SK-N-SH (cell line): ENCODE measurements at regions not wholly inside any gene's neighbourhood (a gene's known extent, or its start where the extent isn't known, plus 50 kb on each side); places are given as distances from the start of the nearest gene placed in this dataset.
"Not testable (repeated sequence)": the region's sequence is repeated elsewhere in the genome, so short reads cannot be mapped to it uniquely, and the experiment has no call there.

ENCODE experiments used
- CTCF ChIA-PET: fragments of 300-600, 350-600 bp; formaldehyde crosslinking; extraction: SDS; loops from one replicate; lab custom pipeline; 2021; lab: Yijun Ruan, JAX
- POLR2A ChIA-PET: fragments of 350-600 bp; sonication (Branson Sonifier 250); formaldehyde crosslinking; extraction: SDS; loops from one replicate; lab custom pipeline; 2020; ENCODE audit warnings: antibody characterized with exemption, inconsistent platforms; lab: Yijun Ruan, JAX
- DNase-seq: peaks from one replicate; pipeline ENCODE4 v3.0.0; 2012
- H2AFZ ChIP-seq: fragments of 200-600 bp; sonication (generic); 2 replicates; pipeline ENCODE4 v1.8.1; 2016; ENCODE audit warnings: antibody characterized with exemption, mild to moderate bottlenecking, low read depth
- H3F3A ChIP-seq: fragments of 200-600 bp; sonication (generic); replicated peaks from 2 replicates; pipeline ENCODE3; 2016; ENCODE audit warnings: antibody characterized with exemption, mild to moderate bottlenecking; ENCODE audit not compliant: insufficient read depth
- H3K27ac ChIP-seq, 2 experiments: fragments of 200-500 bp in 1 of 2; fragments of 200-600 bp in 1 of 2; sonication (Bioruptor generic) in 1 of 2; sonication (generic), shearing (Covaris generic) in 1 of 2; 2 replicates each; pipeline versions ENCODE4 v1.5.1 to v1.6.1; 2014 to 2016; ENCODE audit warnings: low read depth in 2 of 2, inconsistent platforms in 1 of 2, low read length in 1 of 2, mild to moderate bottlenecking in 1 of 2, mixed read lengths in 1 of 2
- H3K27me3 ChIP-seq: fragments of 200-600 bp; sonication (generic), shearing (Covaris generic); 2 replicates; pipeline ENCODE4 v1.6.1; 2016; ENCODE audit warnings: mixed run types; ENCODE audit not compliant: insufficient read depth
- H3K36me3 ChIP-seq, 2 experiments: fragments of 200-500 bp in 1 of 2; fragments of 200-600 bp in 1 of 2; sonication (Bioruptor generic) in 1 of 2; sonication (generic) in 1 of 2; replicated peaks in 1 of 2; 2 replicates each; pipeline versions ENCODE3 to v1.5.1; 2014 to 2016; ENCODE audit warnings: low read length in 1 of 2, mild to moderate bottlenecking in 1 of 2; ENCODE audit not compliant: insufficient read depth in 2 of 2, control insufficient read depth in 1 of 2
- H3K4me1 ChIP-seq, 2 experiments: fragments of 200-500 bp in 1 of 2; fragments of 200-600 bp in 1 of 2; sonication (Bioruptor generic) in 1 of 2; sonication (generic), shearing (Covaris generic) in 1 of 2; 2 replicates each; pipeline versions ENCODE4 v1.5.1 to v1.6.1; 2014 to 2016; ENCODE audit warnings: low read depth in 1 of 2, low read length in 1 of 2, mixed run types in 1 of 2; ENCODE audit not compliant: insufficient read depth in 2 of 2, control insufficient read depth in 1 of 2
- H3K4me2 ChIP-seq: fragments of 200-600 bp; sonication (generic), shearing (Covaris generic); 2 replicates; pipeline ENCODE4 v1.6.1; 2017; ENCODE audit warnings: mixed run types
- H3K4me3 ChIP-seq, 2 experiments: fragments of 200-500 bp in 1 of 2; fragments of 200-600 bp in 1 of 2; sonication (Bioruptor generic) in 1 of 2; sonication (generic), shearing (Covaris generic) in 1 of 2; 2 replicates each; pipeline versions ENCODE4 v1.5.1 to v1.8.1; 2014 to 2016; ENCODE audit warnings: low read depth in 2 of 2, inconsistent platforms in 1 of 2, low read length in 1 of 2, mild to moderate bottlenecking in 1 of 2, mixed read lengths in 1 of 2, moderate library complexity in 1 of 2
- H3K79me2 ChIP-seq: fragments of 200-600 bp; sonication (generic); 2 replicates; pipeline ENCODE4 v1.8.1; 2017; ENCODE audit warnings: mild to moderate bottlenecking; ENCODE audit not compliant: insufficient read depth
- H3K9ac ChIP-seq: fragments of 200-600 bp; sonication (generic); 2 replicates; pipeline ENCODE4 v1.6.1; 2017; ENCODE audit warnings: mixed run types
- H3K9me2 ChIP-seq: fragments of 200-600 bp; sonication (generic); 2 replicates; pipeline ENCODE4 v1.6.1; 2017; ENCODE audit warnings: mixed run types
- H3K9me3 ChIP-seq: fragments of 200-600 bp; sonication (generic); 2 replicates; pipeline ENCODE4 v1.6.1; 2017; ENCODE audit warnings: mixed run types, mild to moderate bottlenecking, moderate library complexity
- H4K20me1 ChIP-seq: fragments of 200-600 bp; sonication (generic); 2 replicates; pipeline ENCODE4 v1.6.1; 2017; ENCODE audit warnings: mild to moderate bottlenecking, mixed run types; ENCODE audit not compliant: insufficient read depth
- ELF1 ChIP-seq: IDR thresholded peaks from 2 replicates; pipeline ENCODE4 v1.4.0; 2012
- EP300 ChIP-seq, 2 experiments: IDR thresholded peaks; 2 replicates each; pipeline versions ENCODE4 v1.4.0 to v1.6.1; 2012; ENCODE audit warnings: borderline replicate concordance in 1 of 2, low read depth in 1 of 2, low read length in 1 of 2
- EZH2phosphoT487 ChIP-seq: fragments of 200-600 bp; sonication (generic); IDR thresholded peaks from 2 replicates; pipeline ENCODE4 v1.6.1; 2017; ENCODE audit warnings: low read depth, mixed run types, mild to moderate bottlenecking, antibody characterized with exemption, moderate library complexity, borderline replicate concordance
- FOXJ3 ChIP-seq: sonication (generic); formaldehyde crosslinking; IDR thresholded peaks from 2 replicates; pipeline ENCODE4 v1.5.1; 2020; ENCODE audit warnings: mild to moderate bottlenecking, missing genetic modification reagents
- JUND ChIP-seq: IDR thresholded peaks from 2 replicates; pipeline ENCODE4 v1.4.0; 2012
- MEF2A ChIP-seq: IDR thresholded peaks from 2 replicates; pipeline ENCODE4 v1.4.0; 2012; ENCODE audit warnings: low read depth, borderline replicate concordance
- PBX3 ChIP-seq: IDR thresholded peaks from 2 replicates; pipeline ENCODE4; 2012
- RXRA ChIP-seq: IDR thresholded peaks from 2 replicates; pipeline ENCODE4 v1.4.0; 2012; ENCODE audit warnings: low read depth, mild to moderate bottlenecking, borderline replicate concordance
- SIN3A ChIP-seq: IDR thresholded peaks from 2 replicates; pipeline ENCODE4 v1.6.1; 2012; ENCODE audit warnings: low read depth, mild to moderate bottlenecking, low read length, moderate library complexity, borderline replicate concordance
- TAF1 ChIP-seq: IDR thresholded peaks from 2 replicates; pipeline ENCODE4 v1.6.1; 2012; ENCODE audit warnings: low read depth, mild to moderate bottlenecking, low read length, moderate library complexity, borderline replicate concordance
- TEAD4 ChIP-seq: IDR thresholded peaks from 2 replicates; pipeline ENCODE4 v1.4.0; 2012; ENCODE audit warnings: mild to moderate bottlenecking, borderline replicate concordance; ENCODE audit not compliant: insufficient read depth
- WGBS: methylation state at CpG from one replicate; pipeline ENCODE4 v1.1.6; 2017; ENCODE audit warnings: low lambda C conversion rate; 5-methylcytosine and 5-hydroxymethylcytosine counted together
- TF ChIP-seq, protein P1 (sequence below): fragments of 150-350 bp; IDR thresholded peaks from 2 replicates; pipeline ENCODE4 v1.6.1; 2016; ENCODE audit warnings: mild to moderate bottlenecking, low read depth, low read length
- TF ChIP-seq, protein P2 (sequence below): IDR thresholded peaks from 2 replicates; pipeline ENCODE4 v1.6.1; 2012; ENCODE audit warnings: mild to moderate bottlenecking, low read depth, low read length, moderate library complexity
- TF ChIP-seq, protein P3 (sequence below): IDR thresholded peaks from 2 replicates; pipeline ENCODE4 v1.4.0; 2012; ENCODE audit warnings: low read depth

- no peak overlapping the region for H2AFZ ChIP-seq
- POLR2A ChIA-PET: no interaction called here
- DNase-seq: peak; percentile 57
- H3K79me2 ChIP-seq: no peaks in the 10 kb centered on the region
- H3K4me2 ChIP-seq: no peak overlapping the region
- H3K27me3 ChIP-seq: no peaks in the 10 kb centered on the region
- no peaks in the 10 kb centered on the region for H4K20me1 ChIP-seq
- H3K9ac ChIP-seq: no peak overlapping the region
- WGBS: 30% methylated on average over 7 of the region's 20 CpGs
- no peaks in the 10 kb centered on the region for H3F3A ChIP-seq
- H3K9me3 ChIP-seq: no peaks in the 10 kb centered on the region
- CTCF ChIA-PET: no interaction called here
- H3K36me3 ChIP-seq: no peaks in the 10 kb centered on the region
- TF ChIP-seq SIN3A (no peak), ELF1 (no peak), RXRA (no peak), MEF2A (no peak), JUND (no peak), EP300 (IDR thresholded peaks at IDR 0.05; ENCODE audit: borderline replicate concordance in 1 of 2, low read depth in 1 of 2, low read length in 1 of 2) (no peak), EZH2phosphoT487 (no peak), FOXJ3 (CRISPR knock-in tag) (no peak), TEAD4 (no peak), TAF1 (no peak), PBX3 (no peak)
- TF ChIP-seq, protein P1, sequence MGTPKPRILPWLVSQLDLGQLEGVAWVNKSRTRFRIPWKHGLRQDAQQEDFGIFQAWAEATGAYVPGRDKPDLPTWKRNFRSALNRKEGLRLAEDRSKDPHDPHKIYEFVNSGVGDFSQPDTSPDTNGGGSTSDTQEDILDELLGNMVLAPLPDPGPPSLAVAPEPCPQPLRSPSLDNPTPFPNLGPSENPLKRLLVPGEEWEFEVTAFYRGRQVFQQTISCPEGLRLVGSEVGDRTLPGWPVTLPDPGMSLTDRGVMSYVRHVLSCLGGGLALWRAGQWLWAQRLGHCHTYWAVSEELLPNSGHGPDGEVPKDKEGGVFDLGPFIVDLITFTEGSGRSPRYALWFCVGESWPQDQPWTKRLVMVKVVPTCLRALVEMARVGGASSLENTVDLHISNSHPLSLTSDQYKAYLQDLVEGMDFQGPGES: no peak
- TF ChIP-seq, protein P2, sequence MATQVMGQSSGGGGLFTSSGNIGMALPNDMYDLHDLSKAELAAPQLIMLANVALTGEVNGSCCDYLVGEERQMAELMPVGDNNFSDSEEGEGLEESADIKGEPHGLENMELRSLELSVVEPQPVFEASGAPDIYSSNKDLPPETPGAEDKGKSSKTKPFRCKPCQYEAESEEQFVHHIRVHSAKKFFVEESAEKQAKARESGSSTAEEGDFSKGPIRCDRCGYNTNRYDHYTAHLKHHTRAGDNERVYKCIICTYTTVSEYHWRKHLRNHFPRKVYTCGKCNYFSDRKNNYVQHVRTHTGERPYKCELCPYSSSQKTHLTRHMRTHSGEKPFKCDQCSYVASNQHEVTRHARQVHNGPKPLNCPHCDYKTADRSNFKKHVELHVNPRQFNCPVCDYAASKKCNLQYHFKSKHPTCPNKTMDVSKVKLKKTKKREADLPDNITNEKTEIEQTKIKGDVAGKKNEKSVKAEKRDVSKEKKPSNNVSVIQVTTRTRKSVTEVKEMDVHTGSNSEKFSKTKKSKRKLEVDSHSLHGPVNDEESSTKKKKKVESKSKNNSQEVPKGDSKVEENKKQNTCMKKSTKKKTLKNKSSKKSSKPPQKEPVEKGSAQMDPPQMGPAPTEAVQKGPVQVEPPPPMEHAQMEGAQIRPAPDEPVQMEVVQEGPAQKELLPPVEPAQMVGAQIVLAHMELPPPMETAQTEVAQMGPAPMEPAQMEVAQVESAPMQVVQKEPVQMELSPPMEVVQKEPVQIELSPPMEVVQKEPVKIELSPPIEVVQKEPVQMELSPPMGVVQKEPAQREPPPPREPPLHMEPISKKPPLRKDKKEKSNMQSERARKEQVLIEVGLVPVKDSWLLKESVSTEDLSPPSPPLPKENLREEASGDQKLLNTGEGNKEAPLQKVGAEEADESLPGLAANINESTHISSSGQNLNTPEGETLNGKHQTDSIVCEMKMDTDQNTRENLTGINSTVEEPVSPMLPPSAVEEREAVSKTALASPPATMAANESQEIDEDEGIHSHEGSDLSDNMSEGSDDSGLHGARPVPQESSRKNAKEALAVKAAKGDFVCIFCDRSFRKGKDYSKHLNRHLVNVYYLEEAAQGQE: no peak
- TF ChIP-seq, protein P3, sequence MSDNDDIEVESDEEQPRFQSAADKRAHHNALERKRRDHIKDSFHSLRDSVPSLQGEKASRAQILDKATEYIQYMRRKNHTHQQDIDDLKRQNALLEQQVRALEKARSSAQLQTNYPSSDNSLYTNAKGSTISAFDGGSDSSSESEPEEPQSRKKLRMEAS: no peak
- TF ChIP-seq, all 33 proteins: peak for 0
- H3K27ac ChIP-seq: no peak overlapping the region
- no peaks in the 10 kb centered on the region for H3K9me2 ChIP-seq
- no peaks in the 10 kb centered on the region; a peak in 1 of 4 replicates for H3K4me1 ChIP-seq
- H3K4me3 ChIP-seq: no peak overlapping the region
Observed at GRCh38 chr3:11910971-11911531, 64.4 kb upstream of the TAMM41 start.

GRCh38 chr3:11911887-11912286 is 65.2 kb upstream of the TAMM41 start:
- not testable (repeated sequence) for DNase-seq

More at GRCh38 chr3:11911887-11912286, 65.2 kb upstream of the TAMM41 start:
- POLR2A ChIA-PET, H3K27me3 ChIP-seq, H3K4me1 ChIP-seq, H3K9me3 ChIP-seq, H3K4me3 ChIP-seq, H3K4me2 ChIP-seq, H3F3A ChIP-seq, H2AFZ ChIP-seq, H3K36me3 ChIP-seq, CTCF ChIA-PET, H3K79me2 ChIP-seq, H3K27ac ChIP-seq, H4K20me1 ChIP-seq, H3K9ac ChIP-seq, H3K9me2 ChIP-seq: not testable (repeated sequence)
- WGBS: 39% methylated on average over 8 of the region's 10 CpGs
